ENCODE measurements at regions not wholly inside any gene's neighbourhood (a gene's known extent, or its start where the extent isn't known, plus 50 kb on each side); places are given as distances from the start of the nearest gene placed in this dataset.

- TF ChIP-seq PATZ1 (CRISPR knock-in tag; IDR thresholded peaks at IDR 0.05; ENCODE audit: borderline replicate concordance) = no peak
- TF ChIP-seq ZC3H10 (CRISPR knock-in tag; IDR thresholded peaks at IDR 0.05) = no peak
These were observed 67.8 kb upstream of the IPO9 start (continued) for GRCh38 chr1:201761178-201761577.

- no peak for ATAC-seq
- no peak for TF ChIP-seq ZFP3 (CRISPR knock-in tag; IDR thresholded peaks at IDR 0.05)
These were observed 67.1 kb upstream of the IPO9 start for GRCh38 chr1:201761871-201762270.

GRCh38 chr1:201762381-201762780 is 66.6 kb upstream of the IPO9 start:
- ATAC-seq = no peak
- no peak for TF ChIP-seq CREB5 (CRISPR knock-in tag; IDR thresholded peaks at IDR 0.05; ENCODE audit: low read depth)
- TF ChIP-seq CSRNP3 (CRISPR knock-in tag; IDR thresholded peaks at IDR 0.05) = no peak
- TF ChIP-seq PPARA (CRISPR knock-in tag; IDR thresholded peaks at IDR 0.05; ENCODE audit: borderline replicate concordance) = no peak
- no peak for TF ChIP-seq PATZ1 (CRISPR knock-in tag; IDR thresholded peaks at IDR 0.05; ENCODE audit: borderline replicate concordance)
- no peak for TF ChIP-seq ARNTL (CRISPR knock-in tag; IDR thresholded peaks at IDR 0.05; ENCODE audit: borderline replicate concordance, low read depth)
- TF ChIP-seq TSHZ2 (CRISPR knock-in tag; IDR thresholded peaks at IDR 0.05) = no peak
- TF ChIP-seq RARB (CRISPR knock-in tag; IDR thresholded peaks at IDR 0.05) = no peak
- no peak for TF ChIP-seq ZNF8 (CRISPR knock-in tag; IDR thresholded peaks at IDR 0.05)
- TF ChIP-seq OSR1 (CRISPR knock-in tag; IDR thresholded peaks at IDR 0.05) = no peak
- no peak for TF ChIP-seq SNAI2 (CRISPR knock-in tag; IDR thresholded peaks at IDR 0.05)
- TF ChIP-seq ZC3H10 (CRISPR knock-in tag; IDR thresholded peaks at IDR 0.05) = no peak
- no peak for TF ChIP-seq ZNF70 (CRISPR knock-in tag; IDR thresholded peaks at IDR 0.05)
- no peak for TF ChIP-seq ZFP3 (CRISPR knock-in tag; IDR thresholded peaks at IDR 0.05)
- TF ChIP-seq ZNF565 (CRISPR knock-in tag; conservative IDR thresholded peaks at IDR 0.05; ENCODE audit: low read depth) = no peak

- ATAC-seq = peak; percentile 61
- TF ChIP-seq PATZ1 (CRISPR knock-in tag; IDR thresholded peaks at IDR 0.05; ENCODE audit: borderline replicate concordance) (no peak), TSHZ2 (CRISPR knock-in tag; IDR thresholded peaks at IDR 0.05) (no peak), SNAI2 (CRISPR knock-in tag; IDR thresholded peaks at IDR 0.05) (no peak), BACH2 (CRISPR knock-in tag; IDR thresholded peaks at IDR 0.05; ENCODE audit: borderline replicate concordance) (no peak), PPARA (CRISPR knock-in tag; IDR thresholded peaks at IDR 0.05; ENCODE audit: borderline replicate concordance) (no peak), ZFP3 (CRISPR knock-in tag; IDR thresholded peaks at IDR 0.05) (no peak), CSDC2 (CRISPR knock-in tag; IDR thresholded peaks at IDR 0.05) (no peak), TOX (CRISPR knock-in tag; IDR thresholded peaks at IDR 0.05; ENCODE audit: borderline replicate concordance) (no peak), ZC3H10 (CRISPR knock-in tag; IDR thresholded peaks at IDR 0.05) (no peak)
These were observed 65.4 kb upstream of the IPO9 start for GRCh38 chr1:201763455-201764140.
